Hepatic stellate cell (primary cell): ENCODE measurements at regions not wholly inside any gene's neighbourhood (a gene's known extent, or its start where the extent isn't known, plus 50 kb on each side); places are given as distances from the start of the nearest gene placed in this dataset.

ENCODE experiments used
- DNase-seq: peaks from one replicate; pipeline ENCODE4 v3.0.0; 2011; ENCODE audit warnings: low spot score

- DNase-seq, result no peak
Observed at GRCh38 chrX:20609916-20610415, 343.3 kb upstream of the RPS6KA3 start.

GRCh38 chrX:20606831-20607230 lies 340.1 kb upstream of the RPS6KA3 start:
- no peak for DNase-seq

GRCh38 chrX:20596856-20597255 lies 330.1 kb upstream of the RPS6KA3 start:
- DNase-seq, result no peak

GRCh38 chrX:20595928-20596575 lies 329.3 kb upstream of the RPS6KA3 start:
- DNase-seq, result no peak

- no peak for DNase-seq
Observed at GRCh38 chrX:20594985-20595384, 328.3 kb upstream of the RPS6KA3 start.

GRCh38 chrX:20593836-20594235 lies 327.1 kb upstream of the RPS6KA3 start:
- DNase-seq, result no peak

GRCh38 chrX:20593402-20593801 lies 326.7 kb upstream of the RPS6KA3 start:
- DNase-seq, result no peak

GRCh38 chrX:20591246-20591645 lies 324.5 kb upstream of the RPS6KA3 start:
- no peak for DNase-seq

- no peak for DNase-seq
Observed at GRCh38 chrX:20585782-20586181, 319.1 kb upstream of the RPS6KA3 start.

- no peak for DNase-seq
Observed at GRCh38 chrX:20571611-20572010, 304.9 kb upstream of the RPS6KA3 start.

- no peak for DNase-seq
Observed at GRCh38 chrX:20567108-20567507, 300.4 kb upstream of the RPS6KA3 start.

- DNase-seq, result no peak
Observed at GRCh38 chrX:20547611-20548051, 280.9 kb upstream of the RPS6KA3 start.

GRCh38 chrX:20545538-20545937 lies 278.8 kb upstream of the RPS6KA3 start:
- no peak for DNase-seq

GRCh38 chrX:20542072-20542471 lies 275.4 kb upstream of the RPS6KA3 start:
- DNase-seq, result no peak

GRCh38 chrX:20538974-20539373 lies 272.3 kb upstream of the RPS6KA3 start:
- no peak for DNase-seq

- DNase-seq, result no peak
Observed at GRCh38 chrX:20531667-20532066, 265.0 kb upstream of the RPS6KA3 start.

- peak; percentile 19 for DNase-seq
Observed at GRCh38 chrX:20530406-20530921, 263.8 kb upstream of the RPS6KA3 start.

GRCh38 chrX:20529711-20530110 lies 263.0 kb upstream of the RPS6KA3 start:
- no peak for DNase-seq

GRCh38 chrX:20529301-20529700 lies 262.6 kb upstream of the RPS6KA3 start:
- no peak for DNase-seq

GRCh38 chrX:20527558-20528011 lies 260.9 kb upstream of the RPS6KA3 start:
- DNase-seq, result no peak

GRCh38 chrX:20527041-20527440 lies 260.3 kb upstream of the RPS6KA3 start:
- no peak for DNase-seq

- DNase-seq, result no peak
Observed at GRCh38 chrX:20523626-20524312, 257.1 kb upstream of the RPS6KA3 start.

GRCh38 chrX:20522420-20522819 lies 255.7 kb upstream of the RPS6KA3 start:
- DNase-seq, result no peak
